ENCODE measurements at regions not wholly inside any gene's neighbourhood (a gene's known extent, or its start where the extent isn't known, plus 50 kb on each side); places are given as distances from the start of the nearest gene placed in this dataset.

DNA sequence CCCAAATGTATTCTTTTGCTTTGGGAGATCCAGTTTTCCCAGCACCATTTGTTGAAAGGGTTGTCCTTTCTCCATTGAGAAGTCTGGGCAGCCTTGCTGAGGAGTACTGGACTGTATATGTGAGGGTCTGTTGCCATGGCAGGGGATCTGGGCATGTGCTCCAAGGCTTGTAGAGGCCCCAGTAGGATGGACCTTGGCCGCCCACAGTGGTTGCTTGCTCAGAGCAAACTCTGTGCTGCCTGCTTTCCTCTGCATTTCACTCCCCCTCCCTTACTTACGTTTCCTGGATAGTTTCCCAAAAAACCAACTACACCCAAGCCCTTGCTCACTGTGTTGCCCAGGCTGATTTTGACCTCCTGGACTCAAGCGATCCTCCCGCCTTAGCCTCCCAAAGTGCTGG lies 97.2 kb upstream of the PRR23E start:
- no peak for TF ChIP-seq EZH2phosphoT487 (IDR thresholded peaks at IDR 0.05; ENCODE audit: insufficient read depth, low read depth)
- no peak for TF ChIP-seq EZH2 (IDR thresholded peaks at IDR 0.05; ENCODE audit: insufficient read depth, poor library complexity, severe bottlenecking)
